IMR-90 (cell line): ENCODE measurements at regions not wholly inside any gene's neighbourhood (a gene's known extent, or its start where the extent isn't known, plus 50 kb on each side); places are given as distances from the start of the nearest gene placed in this dataset.

Experiments used
- CTCF ChIP-seq: conservative IDR thresholded peaks from 2 replicates; pipeline ENCODE4 v1.5.1; 2012; ENCODE audit warnings: mild to moderate bottlenecking, low read depth, low read length, improper control_type of control experiment
- FOS ChIP-seq: fragments of 150-350 bp; IDR thresholded peaks from 2 replicates; pipeline ENCODE4 v1.6.1; 2016; ENCODE audit warnings: low read depth, low read length
- MAFK ChIP-seq: IDR thresholded peaks from 2 replicates; pipeline ENCODE4 v1.6.1; 2012; ENCODE audit warnings: low read depth, low read length, improper control_type of control experiment
- MXI1 ChIP-seq: IDR thresholded peaks from 2 replicates; pipeline ENCODE4 v1.6.1; 2012; ENCODE audit warnings: low read depth, mild to moderate bottlenecking, low read length, moderate library complexity, borderline replicate concordance
- POLR2A ChIP-seq: IDR thresholded peaks from 2 replicates; pipeline ENCODE4 v1.6.1; 2012; ENCODE audit warnings: mild to moderate bottlenecking, low read depth, low read length
- USF2 ChIP-seq: fragments of 150-350 bp; IDR thresholded peaks from 2 replicates; pipeline ENCODE4 v1.6.1; 2017; ENCODE audit warnings: mild to moderate bottlenecking, antibody characterized with exemption, low read length, low read depth

- TF ChIP-seq CTCF (no peak), MXI1 (no peak), POLR2A (no peak), USF2 (no peak), FOS (no peak), MAFK (no peak)
Observed at GRCh38 chr6:14736554-14736953, 509.3 kb upstream of the JARID2 start.
